Parathyroid adenoma (tissue), 2 donors: ENCODE measurements at regions not wholly inside any gene's neighbourhood (a gene's known extent, or its start where the extent isn't known, plus 50 kb on each side); places are given as distances from the start of the nearest gene placed in this dataset.

Source experiments
- H2AFZ ChIP-seq: fragments of 300-600 bp; sonication (generic); one replicate; pipeline ENCODE4 v1.7.0; 2017; ENCODE audit warnings: antibody characterized with exemption, mild to moderate bottlenecking
- H3K27ac ChIP-seq: fragments of 300-600 bp; sonication (generic); one replicate; pipeline ENCODE4 v1.7.0; 2017
- H3K27me3 ChIP-seq: fragments of 300-600 bp; sonication (generic); one replicate; pipeline ENCODE4 v1.7.0; 2017; ENCODE audit warnings: low read length; ENCODE audit not compliant: control insufficient read depth, insufficient read depth
- H3K36me3 ChIP-seq: fragments of 300-600 bp; sonication (generic); one replicate; pipeline ENCODE4 v1.7.0; 2017; ENCODE audit warnings: low read length; ENCODE audit not compliant: control insufficient read depth, insufficient read depth
- H3K4me1 ChIP-seq: fragments of 300-600 bp; sonication (generic); one replicate; pipeline ENCODE4 v1.7.0; 2017; ENCODE audit warnings: control low read depth
- H3K4me2 ChIP-seq: fragments of 300-600 bp; sonication (generic); one replicate; pipeline ENCODE4 v1.7.0; 2017; ENCODE audit warnings: low read length
- H3K4me3 ChIP-seq: fragments of 300-600 bp; sonication (generic); one replicate; pipeline ENCODE4 v1.7.0; 2017; ENCODE audit warnings: low read depth, low read length
- H3K79me2 ChIP-seq: fragments of 300-600 bp; sonication (generic); one replicate; pipeline ENCODE4 v1.7.0; 2017; ENCODE audit warnings: control low read depth
- H3K9ac ChIP-seq: fragments of 300-600 bp; sonication (generic); one replicate; pipeline ENCODE4 v1.7.0; 2017; ENCODE audit warnings: mild to moderate bottlenecking
- H3K9me3 ChIP-seq: fragments of 300-600 bp; sonication (generic); one replicate; pipeline ENCODE4 v1.7.0; 2017; ENCODE audit warnings: low read length; ENCODE audit not compliant: control insufficient read depth
- TF ChIP-seq, protein P1 (sequence below): fragments of 300-600 bp; sonication (generic); IDR thresholded peaks from one replicate; pipeline ENCODE4 v1.7.0; 2017; ENCODE audit warnings: antibody characterized with exemption, mild to moderate bottlenecking
- donor health status: primary hyperparathyroidism.

- Histone ChIP-seq H2AFZ (no peak overlapping the region), H3K27ac (no peak overlapping the region), H3K36me3 (no peaks in the 10 kb centered on the region), H3K9me3 (no peaks in the 10 kb centered on the region), H3K4me3 (no peak overlapping the region), H3K4me2 (no peak overlapping the region), H3K79me2 (no peaks in the 10 kb centered on the region), H3K9ac (no peak overlapping the region), H3K27me3 (no peaks in the 10 kb centered on the region), H3K4me1 (no peaks in the 10 kb centered on the region)
- TF ChIP-seq, protein P1, sequence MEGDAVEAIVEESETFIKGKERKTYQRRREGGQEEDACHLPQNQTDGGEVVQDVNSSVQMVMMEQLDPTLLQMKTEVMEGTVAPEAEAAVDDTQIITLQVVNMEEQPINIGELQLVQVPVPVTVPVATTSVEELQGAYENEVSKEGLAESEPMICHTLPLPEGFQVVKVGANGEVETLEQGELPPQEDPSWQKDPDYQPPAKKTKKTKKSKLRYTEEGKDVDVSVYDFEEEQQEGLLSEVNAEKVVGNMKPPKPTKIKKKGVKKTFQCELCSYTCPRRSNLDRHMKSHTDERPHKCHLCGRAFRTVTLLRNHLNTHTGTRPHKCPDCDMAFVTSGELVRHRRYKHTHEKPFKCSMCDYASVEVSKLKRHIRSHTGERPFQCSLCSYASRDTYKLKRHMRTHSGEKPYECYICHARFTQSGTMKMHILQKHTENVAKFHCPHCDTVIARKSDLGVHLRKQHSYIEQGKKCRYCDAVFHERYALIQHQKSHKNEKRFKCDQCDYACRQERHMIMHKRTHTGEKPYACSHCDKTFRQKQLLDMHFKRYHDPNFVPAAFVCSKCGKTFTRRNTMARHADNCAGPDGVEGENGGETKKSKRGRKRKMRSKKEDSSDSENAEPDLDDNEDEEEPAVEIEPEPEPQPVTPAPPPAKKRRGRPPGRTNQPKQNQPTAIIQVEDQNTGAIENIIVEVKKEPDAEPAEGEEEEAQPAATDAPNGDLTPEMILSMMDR = no peak
These were observed 167.8 kb downstream of the NUP35 start for GRCh38 chr2:183292028-183292427.

- Histone ChIP-seq H3K27ac (no peak overlapping the region), H3K9me3 (no peaks in the 10 kb centered on the region), H3K4me1 (no peaks in the 10 kb centered on the region), H3K4me3 (no peak overlapping the region), H3K9ac (no peak overlapping the region), H2AFZ (no peak overlapping the region), H3K27me3 (no peaks in the 10 kb centered on the region), H3K36me3 (no peaks in the 10 kb centered on the region), H3K79me2 (no peaks in the 10 kb centered on the region), H3K4me2 (no peak overlapping the region)
- TF ChIP-seq, protein P1 = no peak
These were observed 215.1 kb downstream of the NUP35 start for GRCh38 chr2:183339311-183339710.

DNA sequence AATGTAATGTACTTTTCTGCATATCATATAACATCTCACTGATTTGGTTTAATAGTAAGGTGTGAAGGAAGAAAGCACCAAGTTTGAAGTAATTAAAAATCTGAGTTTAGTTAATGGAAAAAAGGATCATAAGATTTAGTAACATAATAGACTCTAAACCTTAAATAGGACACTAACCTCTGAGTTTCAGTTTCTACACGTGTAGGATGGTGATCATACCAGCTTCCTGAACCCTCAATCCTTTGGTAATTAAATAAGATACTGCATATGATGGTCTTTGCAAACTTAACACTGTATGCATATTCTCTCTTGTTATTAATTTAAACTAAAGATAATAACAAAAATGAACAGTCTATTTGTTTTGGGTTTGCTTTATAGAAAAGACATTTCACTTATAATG is 216.8 kb downstream of the NUP35 start:
- H3K27me3 ChIP-seq = no peaks in the 10 kb centered on the region
- no peak overlapping the region for H3K4me3 ChIP-seq
- H2AFZ ChIP-seq = no peak overlapping the region
- H3K27ac ChIP-seq = no peak overlapping the region
- TF ChIP-seq, protein P1 = no peak
- H3K9ac ChIP-seq = no peak overlapping the region
- no peaks in the 10 kb centered on the region for H3K4me1 ChIP-seq
- H3K79me2 ChIP-seq = no peaks in the 10 kb centered on the region
- no peaks in the 10 kb centered on the region for H3K9me3 ChIP-seq
- H3K4me2 ChIP-seq = no peak overlapping the region
- H3K36me3 ChIP-seq = no peaks in the 10 kb centered on the region

DNA sequence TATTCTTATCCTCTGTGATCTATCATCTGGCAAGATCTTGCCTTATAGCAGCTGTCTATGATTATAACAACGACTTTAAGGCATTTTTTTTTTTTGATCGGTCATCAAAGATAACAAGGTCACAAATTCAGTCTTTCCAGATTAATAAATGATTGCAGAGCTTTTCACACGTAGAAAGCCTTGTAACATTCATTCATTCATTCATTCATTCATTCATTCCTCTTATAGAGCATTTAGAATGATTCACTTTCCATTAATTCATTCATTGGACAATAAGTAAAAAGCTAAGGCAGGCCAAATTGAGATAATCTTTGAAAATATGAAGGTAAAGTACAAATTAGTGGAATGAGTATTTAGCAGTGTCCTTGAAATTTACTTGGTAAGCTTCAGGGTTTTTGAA is 223.7 kb downstream of the NUP35 start:
- no peak overlapping the region for H3K4me2 ChIP-seq
- no peak overlapping the region for H3K27ac ChIP-seq
- H3K4me1 ChIP-seq = no peaks in the 10 kb centered on the region
- TF ChIP-seq, protein P1 = no peak
- no peaks in the 10 kb centered on the region for H3K27me3 ChIP-seq
- no peaks in the 10 kb centered on the region for H3K9me3 ChIP-seq
- no peaks in the 10 kb centered on the region for H3K79me2 ChIP-seq
- H3K36me3 ChIP-seq = no peaks in the 10 kb centered on the region
- H2AFZ ChIP-seq = no peak overlapping the region
- H3K4me3 ChIP-seq = no peak overlapping the region
- H3K9ac ChIP-seq = no peak overlapping the region

GRCh38 chr2:183348492-183348891 is 224.2 kb downstream of the NUP35 start:
- Histone ChIP-seq H3K4me1 (no peaks in the 10 kb centered on the region), H3K4me3 (no peak overlapping the region), H3K27ac (no peak overlapping the region), H3K27me3 (no peaks in the 10 kb centered on the region), H3K36me3 (no peaks in the 10 kb centered on the region), H3K4me2 (no peak overlapping the region), H3K9me3 (no peaks in the 10 kb centered on the region), H3K9ac (no peak overlapping the region), H3K79me2 (no peaks in the 10 kb centered on the region), H2AFZ (no peak overlapping the region)
- TF ChIP-seq, protein P1 = no peak
